ENCODE measurements at regions not wholly inside any gene's neighbourhood (a gene's known extent, or its start where the extent isn't known, plus 50 kb on each side); places are given as distances from the start of the nearest gene placed in this dataset.

- H3K27me3 ChIP-seq (replicated peaks): no peaks in the 10 kb centered on the region
- H3K27ac ChIP-seq: no peak overlapping the region
- DNase-seq (ENCODE audit: low read depth in 1 of 2, low spot score in 2 of 2): no peak
- no peaks in the 10 kb centered on the region for H3K4me1 ChIP-seq (replicated peaks)
- no peaks in the 10 kb centered on the region for H3K36me3 ChIP-seq
- no peaks in the 10 kb centered on the region for H3K9me3 ChIP-seq (replicated peaks)
- no peak overlapping the region for H3K4me3 ChIP-seq
These were observed 331.3 kb upstream of the RBMS3 start for GRCh38 chr3:28949580-28949979.

GRCh38 chr3:28950614-28951013, 330.3 kb upstream of the RBMS3 start:
- H3K4me1 ChIP-seq (replicated peaks): no peaks in the 10 kb centered on the region
- no peak overlapping the region for H3K27ac ChIP-seq
- H3K4me3 ChIP-seq: no peak overlapping the region
- no peaks in the 10 kb centered on the region for H3K9me3 ChIP-seq (replicated peaks)
- H3K27me3 ChIP-seq (replicated peaks): no peaks in the 10 kb centered on the region
- no peaks in the 10 kb centered on the region for H3K36me3 ChIP-seq
- DNase-seq (ENCODE audit: low read depth in 1 of 2, low spot score in 2 of 2): no peak

- no peaks in the 10 kb centered on the region for H3K27me3 ChIP-seq (replicated peaks)
- H3K4me1 ChIP-seq (replicated peaks): no peaks in the 10 kb centered on the region
- H3K27ac ChIP-seq: no peak overlapping the region
- no peak overlapping the region for H3K4me3 ChIP-seq
- H3K9me3 ChIP-seq (replicated peaks): no peaks in the 10 kb centered on the region
- no peaks in the 10 kb centered on the region for H3K36me3 ChIP-seq
- DNase-seq (ENCODE audit: low read depth in 1 of 2, low spot score in 2 of 2): no peak
These were observed 328.9 kb upstream of the RBMS3 start for GRCh38 chr3:28951772-28952556.

GRCh38 chr3:28958656-28959055, 322.2 kb upstream of the RBMS3 start:
- Histone ChIP-seq H3K4me1 (replicated peaks) (no peaks in the 10 kb centered on the region), H3K36me3 (no peaks in the 10 kb centered on the region), H3K27ac (no peak overlapping the region), H3K4me3 (no peak overlapping the region), H3K9me3 (replicated peaks) (no peaks in the 10 kb centered on the region), H3K27me3 (replicated peaks) (no peaks in the 10 kb centered on the region)
- DNase-seq (ENCODE audit: low read depth in 1 of 2, low spot score in 2 of 2): no peak

GRCh38 chr3:28971156-28971555, 309.7 kb upstream of the RBMS3 start:
- no peaks in the 10 kb centered on the region for H3K36me3 ChIP-seq
- H3K4me1 ChIP-seq (replicated peaks): no peaks in the 10 kb centered on the region
- H3K9me3 ChIP-seq (replicated peaks): no peaks in the 10 kb centered on the region
- DNase-seq (ENCODE audit: low read depth in 1 of 2, low spot score in 2 of 2): no peak
- H3K27me3 ChIP-seq (replicated peaks): no peaks in the 10 kb centered on the region
- no peak overlapping the region for H3K27ac ChIP-seq
- no peak overlapping the region for H3K4me3 ChIP-seq

GRCh38 chr3:28972921-28973320, 307.9 kb upstream of the RBMS3 start:
- H3K27ac ChIP-seq: no peak overlapping the region

GRCh38 chr3:28973609-28974008, 307.3 kb upstream of the RBMS3 start:
- no peak overlapping the region for H3K27ac ChIP-seq
- no peaks in the 10 kb centered on the region for H3K9me3 ChIP-seq (replicated peaks)
- H3K36me3 ChIP-seq: no peaks in the 10 kb centered on the region
- H3K27me3 ChIP-seq (replicated peaks): no peaks in the 10 kb centered on the region
- no peak for DNase-seq (ENCODE audit: low read depth in 1 of 2, low spot score in 2 of 2)
- no peak overlapping the region for H3K4me3 ChIP-seq
- H3K4me1 ChIP-seq (replicated peaks): no peaks in the 10 kb centered on the region

More at GRCh38 chr3:28972921-28973320, 307.9 kb upstream of the RBMS3 start:
- Histone ChIP-seq H3K36me3 (no peaks in the 10 kb centered on the region), H3K4me3 (no peak overlapping the region), H3K4me1 (replicated peaks) (no peaks in the 10 kb centered on the region), H3K27me3 (replicated peaks) (no peaks in the 10 kb centered on the region), H3K9me3 (replicated peaks) (no peaks in the 10 kb centered on the region)
- DNase-seq (ENCODE audit: low read depth in 1 of 2, low spot score in 2 of 2): no peak

GRCh38 chr3:28978092-28978491, 302.8 kb upstream of the RBMS3 start:
- no peak overlapping the region for H3K27ac ChIP-seq
- no peaks in the 10 kb centered on the region for H3K4me1 ChIP-seq (replicated peaks)
- H3K27me3 ChIP-seq (replicated peaks): no peaks in the 10 kb centered on the region
- no peak overlapping the region for H3K4me3 ChIP-seq
- H3K36me3 ChIP-seq: no peaks in the 10 kb centered on the region
- no peak for DNase-seq (ENCODE audit: low read depth in 1 of 2, low spot score in 2 of 2)
- no peaks in the 10 kb centered on the region for H3K9me3 ChIP-seq (replicated peaks)

- no peak for DNase-seq (ENCODE audit: low read depth in 1 of 2, low spot score in 2 of 2)
- H3K36me3 ChIP-seq: no peaks in the 10 kb centered on the region
- no peaks in the 10 kb centered on the region for H3K4me1 ChIP-seq (replicated peaks)
- no peaks in the 10 kb centered on the region for H3K27me3 ChIP-seq (replicated peaks)
- H3K27ac ChIP-seq: no peak overlapping the region
- no peaks in the 10 kb centered on the region for H3K9me3 ChIP-seq (replicated peaks)
- no peak overlapping the region for H3K4me3 ChIP-seq
These were observed 300.7 kb upstream of the RBMS3 start for GRCh38 chr3:28980131-28980530.

- Histone ChIP-seq H3K27me3 (replicated peaks) (no peaks in the 10 kb centered on the region), H3K36me3 (no peaks in the 10 kb centered on the region), H3K4me3 (no peak overlapping the region), H3K9me3 (replicated peaks) (no peaks in the 10 kb centered on the region), H3K27ac (no peak overlapping the region), H3K4me1 (replicated peaks) (no peaks in the 10 kb centered on the region)
- DNase-seq (ENCODE audit: low read depth in 1 of 2, low spot score in 2 of 2): no peak
These were observed 300.2 kb upstream of the RBMS3 start for GRCh38 chr3:28980631-28981030.

- Histone ChIP-seq H3K27ac (no peak overlapping the region), H3K9me3 (replicated peaks) (no peaks in the 10 kb centered on the region), H3K4me1 (replicated peaks) (no peaks in the 10 kb centered on the region), H3K4me3 (no peak overlapping the region), H3K27me3 (replicated peaks) (no peaks in the 10 kb centered on the region), H3K36me3 (no peaks in the 10 kb centered on the region)
- no peak for DNase-seq (ENCODE audit: low read depth in 1 of 2, low spot score in 2 of 2)
These were observed 298.0 kb upstream of the RBMS3 start for GRCh38 chr3:28982906-28983305.

GRCh38 chr3:28986922-28987321, 293.9 kb upstream of the RBMS3 start:
- Histone ChIP-seq H3K4me3 (no peak overlapping the region), H3K27me3 (replicated peaks) (no peaks in the 10 kb centered on the region), H3K9me3 (replicated peaks) (no peaks in the 10 kb centered on the region), H3K4me1 (replicated peaks) (no peaks in the 10 kb centered on the region), H3K36me3 (no peaks in the 10 kb centered on the region), H3K27ac (no peak overlapping the region)
- DNase-seq (ENCODE audit: low read depth in 1 of 2, low spot score in 2 of 2): no peak

- Histone ChIP-seq H3K9me3 (replicated peaks) (no peaks in the 10 kb centered on the region), H3K27me3 (replicated peaks) (no peaks in the 10 kb centered on the region), H3K4me1 (replicated peaks) (no peaks in the 10 kb centered on the region), H3K36me3 (no peaks in the 10 kb centered on the region), H3K4me3 (no peak overlapping the region), H3K27ac (no peak overlapping the region)
- DNase-seq (ENCODE audit: low read depth in 1 of 2, low spot score in 2 of 2): no peak
These were observed 291.2 kb upstream of the RBMS3 start for GRCh38 chr3:28989646-28990089.

GRCh38 chr3:28994161-28994905, 286.5 kb upstream of the RBMS3 start:
- H3K27ac ChIP-seq: no peak overlapping the region
- no peaks in the 10 kb centered on the region for H3K36me3 ChIP-seq
- H3K9me3 ChIP-seq (replicated peaks): no peaks in the 10 kb centered on the region
- DNase-seq (ENCODE audit: low read depth in 1 of 2, low spot score in 2 of 2): no peak
- H3K4me1 ChIP-seq (replicated peaks): no peaks in the 10 kb centered on the region
- H3K4me3 ChIP-seq: no peak overlapping the region
- no peaks in the 10 kb centered on the region for H3K27me3 ChIP-seq (replicated peaks)
